DMS114 treated with DMSO at 0.1 percent for 48 hours (cell line): ENCODE measurements at regions not wholly inside any gene's neighbourhood (a gene's known extent, or its start where the extent isn't known, plus 50 kb on each side); places are given as distances from the start of the nearest gene placed in this dataset.
"Not testable (repeated sequence)": the region's sequence is repeated elsewhere in the genome, so short reads cannot be mapped to it uniquely, and the experiment has no call there.

Experiments used
- DNase-seq: peaks from one replicate; lab custom pipeline; 2025; ENCODE audit not compliant: unreplicated experiment; lab: John Stamatoyannopoulos, UW

- DNase-seq = not testable (repeated sequence)
Measured at GRCh38 chr6:144433446-144433845, 148.3 kb downstream of the UTRN start.

- no peak for DNase-seq
Measured at GRCh38 chr6:144434308-144434990, 149.3 kb downstream of the UTRN start.

- DNase-seq = no peak
Measured at GRCh38 chr6:144435602-144436426, 150.7 kb downstream of the UTRN start.

GRCh38 chr6:144437105-144437504 is 152.0 kb downstream of the UTRN start:
- no peak for DNase-seq

GRCh38 chr6:144438103-144438502 is 153.0 kb downstream of the UTRN start:
- no peak for DNase-seq

GRCh38 chr6:144439016-144439415 is 153.9 kb downstream of the UTRN start:
- DNase-seq = no peak

GRCh38 chr6:144441801-144442200 is 156.7 kb downstream of the UTRN start:
- DNase-seq = not testable (repeated sequence)

- DNase-seq = no peak
Measured at GRCh38 chr6:144443157-144443556, 158.0 kb downstream of the UTRN start.

- DNase-seq = no peak
Measured at GRCh38 chr6:144447472-144447871, 162.3 kb downstream of the UTRN start.

- DNase-seq = no peak
Measured at GRCh38 chr6:144449218-144449617, 164.1 kb downstream of the UTRN start.

- no peak for DNase-seq
Measured at GRCh38 chr6:144449911-144450597, 164.9 kb downstream of the UTRN start.

GRCh38 chr6:144460327-144461095 is 175.4 kb downstream of the UTRN start:
- DNase-seq = no peak

- no peak for DNase-seq
Measured at GRCh38 chr6:144462058-144462457, 176.9 kb downstream of the UTRN start.

- no peak for DNase-seq
Measured at GRCh38 chr6:144466716-144467115, 181.6 kb downstream of the UTRN start.

- no peak for DNase-seq
Measured at GRCh38 chr6:144467172-144467762, 182.1 kb downstream of the UTRN start.

GRCh38 chr6:144467921-144468320 is 182.8 kb downstream of the UTRN start:
- DNase-seq = no peak

- DNase-seq = no peak
Measured at GRCh38 chr6:144468709-144469108, 183.6 kb downstream of the UTRN start.

- DNase-seq = no peak
Measured at GRCh38 chr6:144469144-144469575, 184.0 kb downstream of the UTRN start.

GRCh38 chr6:144470201-144470600 is 185.1 kb downstream of the UTRN start:
- DNase-seq = not testable (repeated sequence)

GRCh38 chr6:144471986-144472385 is 186.9 kb downstream of the UTRN start:
- DNase-seq = no peak

- no peak for DNase-seq
Measured at GRCh38 chr6:144474290-144474689, 189.2 kb downstream of the UTRN start.
